ENCODE measurements at regions not wholly inside any gene's neighbourhood (a gene's known extent, or its start where the extent isn't known, plus 50 kb on each side); places are given as distances from the start of the nearest gene placed in this dataset.

- Histone ChIP-seq H3K27ac (ENCODE audit: extremely low read depth, low read depth, low read length) (no peak overlapping the region), H3K4me1 (ENCODE audit: control insufficient read depth, insufficient read depth, low read length) (no peaks in the 10 kb centered on the region), H3K9me3 (ENCODE audit: control insufficient read depth, insufficient read depth, low read depth, low read length) (no peaks in the 10 kb centered on the region), H3K36me3 (ENCODE audit: control insufficient read depth in 2 of 2, insufficient read depth in 1 of 2, low read length in 2 of 2) (no peaks in the 10 kb centered on the region), H3K4me3 (ENCODE audit: low read depth, low read length) (no peak overlapping the region)
- ChIA-PET POLR2A (no interaction called here), CTCF (no interaction called here)
- TF ChIP-seq ZNF155 (tag by site-specific recombination; IDR thresholded peaks at IDR 0.05): no peak
- no peak for TF ChIP-seq ZNF791 (tag by site-specific recombination; IDR thresholded peaks at IDR 0.05)
- no peak for TF ChIP-seq ZNF112 (tag by site-specific recombination; IDR thresholded peaks at IDR 0.05)
- no peak for TF ChIP-seq ZNF37A (tag by site-specific recombination; IDR thresholded peaks at IDR 0.05)
- no peak for TF ChIP-seq ZNF121 (tag by site-specific recombination; IDR thresholded peaks at IDR 0.05)
- TF ChIP-seq ZNF561 (tag by site-specific recombination; IDR thresholded peaks at IDR 0.05; ENCODE audit: borderline replicate concordance): no peak
- TF ChIP-seq ZNF580 (tag by site-specific recombination; IDR thresholded peaks at IDR 0.05): no peak
- TF ChIP-seq KLF16 (tag by site-specific recombination; IDR thresholded peaks at IDR 0.05): no peak
- no peak for TF ChIP-seq MYNN (tag by site-specific recombination; IDR thresholded peaks at IDR 0.05; ENCODE audit: borderline replicate concordance)
- TF ChIP-seq PBX3 (CRISPR knock-in tag; IDR thresholded peaks at IDR 0.05): no peak
- TF ChIP-seq ZNF76 (tag by site-specific recombination; IDR thresholded peaks at IDR 0.05; ENCODE audit: borderline replicate concordance, low read depth): no peak
- TF ChIP-seq ZNF571 (tag by site-specific recombination; IDR thresholded peaks at IDR 0.05): no peak
- TF ChIP-seq ZNF398 (tag by site-specific recombination; IDR thresholded peaks at IDR 0.05): no peak
- no peak for TF ChIP-seq ZNF2 (tag by site-specific recombination; IDR thresholded peaks at IDR 0.05)
- no peak for TF ChIP-seq ZBTB44 (tag by site-specific recombination; IDR thresholded peaks at IDR 0.05)
- no peak for TF ChIP-seq ZNF324 (tag by site-specific recombination; IDR thresholded peaks at IDR 0.05)
- no peak for TF ChIP-seq KLF7 (tag by site-specific recombination; IDR thresholded peaks at IDR 0.05; ENCODE audit: borderline replicate concordance)
Observed at GRCh38 chr6:68032217-68032616, 602.9 kb upstream of the ADGRB3 start.

GRCh38 chr6:68031054-68031453, 604.0 kb upstream of the ADGRB3 start:
- Histone ChIP-seq H3K36me3 (ENCODE audit: control insufficient read depth in 2 of 2, insufficient read depth in 1 of 2, low read length in 2 of 2) (no peaks in the 10 kb centered on the region), H3K4me1 (ENCODE audit: control insufficient read depth, insufficient read depth, low read length) (no peaks in the 10 kb centered on the region), H3K27ac (ENCODE audit: extremely low read depth, low read depth, low read length) (no peak overlapping the region), H3K9me3 (ENCODE audit: control insufficient read depth, insufficient read depth, low read depth, low read length) (no peaks in the 10 kb centered on the region), H3K4me3 (ENCODE audit: low read depth, low read length) (no peak overlapping the region)
- ChIA-PET POLR2A (no interaction called here), CTCF (no interaction called here)
- TF ChIP-seq ZNF48 (tag by site-specific recombination; IDR thresholded peaks at IDR 0.05) (no peak), ZBTB6 (tag by site-specific recombination; IDR thresholded peaks at IDR 0.05) (no peak)

All from HEK293 (cell line).